ENCODE measurements at regions not wholly inside any gene's neighbourhood (a gene's known extent, or its start where the extent isn't known, plus 50 kb on each side); places are given as distances from the start of the nearest gene placed in this dataset.

DNA sequence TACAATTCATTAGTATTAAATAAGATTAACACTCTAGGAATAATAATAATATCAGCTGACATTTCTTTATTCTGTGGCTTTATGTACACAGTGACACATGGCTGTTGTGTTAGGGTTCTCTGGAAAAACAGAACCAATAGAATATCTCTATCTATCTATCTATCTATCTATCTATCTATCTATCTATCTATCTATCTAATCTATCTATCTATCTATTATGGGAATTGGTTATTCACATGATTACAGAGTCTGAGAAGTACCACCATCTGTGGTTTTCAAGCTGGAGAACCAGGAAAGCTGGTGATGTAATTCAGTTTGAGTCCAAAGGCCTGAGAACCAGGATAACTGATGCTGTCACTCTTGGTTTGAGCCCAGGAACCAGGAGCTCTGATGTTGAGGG is 194.1 kb upstream of the MTPN start:
- no peak overlapping the region for H3K4me3 ChIP-seq (ENCODE audit: low read depth, low read length)
- TF ChIP-seq, protein P1, sequence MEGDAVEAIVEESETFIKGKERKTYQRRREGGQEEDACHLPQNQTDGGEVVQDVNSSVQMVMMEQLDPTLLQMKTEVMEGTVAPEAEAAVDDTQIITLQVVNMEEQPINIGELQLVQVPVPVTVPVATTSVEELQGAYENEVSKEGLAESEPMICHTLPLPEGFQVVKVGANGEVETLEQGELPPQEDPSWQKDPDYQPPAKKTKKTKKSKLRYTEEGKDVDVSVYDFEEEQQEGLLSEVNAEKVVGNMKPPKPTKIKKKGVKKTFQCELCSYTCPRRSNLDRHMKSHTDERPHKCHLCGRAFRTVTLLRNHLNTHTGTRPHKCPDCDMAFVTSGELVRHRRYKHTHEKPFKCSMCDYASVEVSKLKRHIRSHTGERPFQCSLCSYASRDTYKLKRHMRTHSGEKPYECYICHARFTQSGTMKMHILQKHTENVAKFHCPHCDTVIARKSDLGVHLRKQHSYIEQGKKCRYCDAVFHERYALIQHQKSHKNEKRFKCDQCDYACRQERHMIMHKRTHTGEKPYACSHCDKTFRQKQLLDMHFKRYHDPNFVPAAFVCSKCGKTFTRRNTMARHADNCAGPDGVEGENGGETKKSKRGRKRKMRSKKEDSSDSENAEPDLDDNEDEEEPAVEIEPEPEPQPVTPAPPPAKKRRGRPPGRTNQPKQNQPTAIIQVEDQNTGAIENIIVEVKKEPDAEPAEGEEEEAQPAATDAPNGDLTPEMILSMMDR (IDR thresholded peaks at IDR 0.05; ENCODE audit: insufficient read depth, low read length) = no peak
- no peak for DNase-seq (ENCODE audit: low read depth)

GRCh38 chr7:136168821-136169220 is 191.7 kb upstream of the MTPN start:
- DNase-seq (ENCODE audit: low read depth) = no peak
- TF ChIP-seq, protein P1 (IDR thresholded peaks at IDR 0.05; ENCODE audit: insufficient read depth, low read length) = no peak
- H3K4me3 ChIP-seq (ENCODE audit: low read depth, low read length) = no peak overlapping the region

- TF ChIP-seq, protein P1 (IDR thresholded peaks at IDR 0.05; ENCODE audit: insufficient read depth, low read length) = no peak
- no peak for DNase-seq (ENCODE audit: low read depth)
Measured at GRCh38 chr7:136167991-136168390, 190.8 kb upstream of the MTPN start.

GRCh38 chr7:136166521-136166920 is 189.4 kb upstream of the MTPN start:
- DNase-seq (ENCODE audit: low read depth) = no peak
- TF ChIP-seq, protein P1 (IDR thresholded peaks at IDR 0.05; ENCODE audit: insufficient read depth, low read length) = no peak
- H3K4me3 ChIP-seq (ENCODE audit: low read depth, low read length) = no peak overlapping the region

More at GRCh38 chr7:136167991-136168390, 190.8 kb upstream of the MTPN start:
- no peak overlapping the region for H3K4me3 ChIP-seq (ENCODE audit: low read depth, low read length)

GRCh38 chr7:136163340-136163801 is 186.2 kb upstream of the MTPN start:
- H3K4me3 ChIP-seq (ENCODE audit: low read depth, low read length) = no peak overlapping the region
- DNase-seq (ENCODE audit: low read depth) = no peak
- TF ChIP-seq, protein P1 (IDR thresholded peaks at IDR 0.05; ENCODE audit: insufficient read depth, low read length) = no peak

- no peak for DNase-seq (ENCODE audit: low read depth)
- no peak overlapping the region for H3K4me3 ChIP-seq (ENCODE audit: low read depth, low read length)
- TF ChIP-seq, protein P1 (IDR thresholded peaks at IDR 0.05; ENCODE audit: insufficient read depth, low read length) = no peak
Measured at GRCh38 chr7:136150311-136150710, 173.2 kb upstream of the MTPN start.

DNA sequence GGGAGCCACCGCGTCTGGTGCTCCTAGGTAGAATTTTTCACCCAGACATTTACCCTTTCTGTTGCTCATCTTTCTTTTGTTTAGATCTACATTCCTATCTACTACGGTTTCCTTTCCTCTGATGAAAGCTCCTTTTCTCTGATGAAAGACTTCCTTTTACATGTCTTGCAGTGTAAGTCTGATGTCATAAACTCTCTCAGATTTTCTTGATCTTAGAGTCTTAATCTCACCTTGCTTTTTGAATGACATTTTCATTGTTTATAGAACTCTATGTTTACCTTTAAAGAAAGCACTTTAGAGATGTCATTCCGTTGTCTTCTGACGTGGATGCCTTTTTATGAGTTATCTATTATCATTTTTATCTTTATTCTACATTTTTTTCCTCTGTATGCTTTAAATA is 171.8 kb upstream of the MTPN start:
- no peak overlapping the region for H3K4me3 ChIP-seq (ENCODE audit: low read depth, low read length)
- TF ChIP-seq, protein P1 (IDR thresholded peaks at IDR 0.05; ENCODE audit: insufficient read depth, low read length) = no peak
- DNase-seq (ENCODE audit: low read depth) = no peak

Measured in fibroblast of the aortic adventitia (primary cell).